ENCODE measurements at regions not wholly inside any gene's neighbourhood (a gene's known extent, or its start where the extent isn't known, plus 50 kb on each side); places are given as distances from the start of the nearest gene placed in this dataset.

GRCh38 chr13:109645831-109646230 lies 140.6 kb downstream of the IRS2 start:
- TF ChIP-seq ZFP30 (CRISPR knock-in tag; IDR thresholded peaks at IDR 0.05) = no peak
- no peak for TF ChIP-seq ARNTL (CRISPR knock-in tag; IDR thresholded peaks at IDR 0.05; ENCODE audit: borderline replicate concordance, low read depth)
- TF ChIP-seq TSHZ2 (CRISPR knock-in tag; IDR thresholded peaks at IDR 0.05) = no peak
- TF ChIP-seq PPARA (CRISPR knock-in tag; IDR thresholded peaks at IDR 0.05; ENCODE audit: borderline replicate concordance) = no peak
- no peak for TF ChIP-seq CREB5 (CRISPR knock-in tag; IDR thresholded peaks at IDR 0.05; ENCODE audit: low read depth)
- no peak for TF ChIP-seq CSRNP3 (CRISPR knock-in tag; IDR thresholded peaks at IDR 0.05)
- TF ChIP-seq ZC3H10 (CRISPR knock-in tag; IDR thresholded peaks at IDR 0.05) = no peak
- TF ChIP-seq ZFP3 (CRISPR knock-in tag; IDR thresholded peaks at IDR 0.05) = no peak
- no peak for TF ChIP-seq ISL1 (CRISPR knock-in tag; IDR thresholded peaks at IDR 0.05)
- TF ChIP-seq RARB (CRISPR knock-in tag; IDR thresholded peaks at IDR 0.05) = no peak
